HG03103 (cell line): ENCODE measurements at regions not wholly inside any gene's neighbourhood (a gene's known extent, or its start where the extent isn't known, plus 50 kb on each side); places are given as distances from the start of the nearest gene placed in this dataset.

Source experiments
- ATAC-seq: cut with Tn5 transposase; IDR thresholded peaks from one replicate; pipeline ENCODE4 v1.9.1; 2021; ENCODE audit warnings: low read depth; ENCODE audit not compliant: unreplicated experiment

- ATAC-seq = no peak
These were observed 163.1 kb downstream of the LRRC70 start for GRCh38 chr5:62741761-62742160.

DNA sequence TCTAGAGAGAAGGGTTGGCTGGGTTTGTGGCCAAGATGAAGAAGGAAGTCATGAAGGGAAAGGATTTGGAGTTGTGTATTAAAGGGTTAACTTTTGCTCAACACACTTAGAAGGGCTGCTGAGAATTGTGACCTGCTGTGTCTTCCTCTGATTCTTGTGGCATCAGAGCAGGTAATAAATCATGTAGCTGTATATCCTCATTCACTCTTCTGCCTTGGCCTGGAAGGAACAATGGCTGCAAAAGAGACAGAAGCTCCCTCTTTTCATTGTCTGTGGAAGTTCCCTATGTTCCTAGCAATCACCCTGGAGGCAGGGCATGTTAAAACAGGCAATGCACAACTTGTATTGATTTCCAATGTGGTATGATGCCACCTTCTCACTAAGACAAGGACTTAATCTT is 159.1 kb downstream of the LRRC70 start:
- no peak for ATAC-seq

GRCh38 chr5:62732677-62733121 is 154.1 kb downstream of the LRRC70 start:
- no peak for ATAC-seq

DNA sequence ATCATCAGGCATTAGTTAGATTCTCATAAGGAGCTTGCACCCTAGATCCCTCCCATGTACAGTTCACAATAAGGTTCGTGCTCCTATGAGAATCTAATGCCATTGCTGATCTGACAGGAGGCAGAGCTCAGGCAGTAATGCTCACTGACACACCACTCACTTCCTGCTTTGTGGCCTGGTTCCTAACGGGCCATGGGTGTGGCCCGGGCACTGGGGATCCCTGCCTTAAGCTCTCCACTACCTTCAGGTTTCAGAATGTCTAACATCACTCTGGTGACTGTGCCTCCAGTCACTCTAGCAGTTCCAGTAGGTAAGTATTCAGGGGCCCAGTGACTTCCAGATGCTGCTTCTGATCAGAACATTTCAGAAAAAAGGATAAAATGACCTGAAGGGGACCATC is 152.4 kb downstream of the LRRC70 start:
- no peak for ATAC-seq

GRCh38 chr5:62729675-62730074 is 151.1 kb downstream of the LRRC70 start:
- no peak for ATAC-seq

GRCh38 chr5:62727861-62728260 is 149.2 kb downstream of the LRRC70 start:
- no peak for ATAC-seq

DNA sequence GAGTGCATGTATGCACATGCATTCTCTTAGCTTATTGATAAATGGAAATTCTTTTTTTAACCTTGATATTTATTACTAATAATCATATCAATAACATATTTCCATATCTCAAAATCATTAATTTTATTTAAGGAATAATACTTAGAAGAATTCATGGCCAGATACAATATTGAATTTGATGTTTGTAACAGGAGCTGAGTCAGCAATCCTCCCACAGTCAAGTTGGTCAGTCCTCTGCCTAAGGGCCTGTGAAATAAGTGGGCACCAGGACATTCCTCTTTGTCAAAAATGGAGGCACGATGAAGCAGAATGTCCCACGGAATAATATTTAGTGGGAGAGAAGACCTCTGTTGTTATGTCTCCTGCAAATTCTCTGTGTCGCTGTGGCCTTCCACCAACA is 148.6 kb downstream of the LRRC70 start:
- no peak for ATAC-seq

GRCh38 chr5:62722360-62722759 is 143.7 kb downstream of the LRRC70 start:
- no peak for ATAC-seq

DNA sequence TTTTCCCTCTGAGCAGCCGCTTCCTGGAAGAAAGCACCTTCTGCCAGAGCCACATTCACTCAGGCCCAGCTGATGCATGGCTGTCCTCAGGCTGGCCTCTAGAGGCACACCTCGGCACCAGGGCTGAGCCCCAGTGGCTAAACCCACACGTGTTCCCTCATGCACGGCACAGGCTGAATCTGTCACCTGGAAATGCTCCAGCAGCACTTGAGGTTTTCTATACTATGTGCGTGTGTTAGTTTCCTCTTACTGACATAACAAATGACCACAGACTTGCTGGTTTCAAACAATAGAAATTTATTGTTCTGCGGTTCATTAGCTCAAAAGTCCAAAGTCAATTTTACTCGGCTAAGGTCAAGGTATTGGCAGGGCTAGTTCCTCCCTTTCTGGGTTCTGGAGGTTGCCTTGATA is 141.4 kb downstream of the LRRC70 start:
- peak; percentile 95 for ATAC-seq

DNA sequence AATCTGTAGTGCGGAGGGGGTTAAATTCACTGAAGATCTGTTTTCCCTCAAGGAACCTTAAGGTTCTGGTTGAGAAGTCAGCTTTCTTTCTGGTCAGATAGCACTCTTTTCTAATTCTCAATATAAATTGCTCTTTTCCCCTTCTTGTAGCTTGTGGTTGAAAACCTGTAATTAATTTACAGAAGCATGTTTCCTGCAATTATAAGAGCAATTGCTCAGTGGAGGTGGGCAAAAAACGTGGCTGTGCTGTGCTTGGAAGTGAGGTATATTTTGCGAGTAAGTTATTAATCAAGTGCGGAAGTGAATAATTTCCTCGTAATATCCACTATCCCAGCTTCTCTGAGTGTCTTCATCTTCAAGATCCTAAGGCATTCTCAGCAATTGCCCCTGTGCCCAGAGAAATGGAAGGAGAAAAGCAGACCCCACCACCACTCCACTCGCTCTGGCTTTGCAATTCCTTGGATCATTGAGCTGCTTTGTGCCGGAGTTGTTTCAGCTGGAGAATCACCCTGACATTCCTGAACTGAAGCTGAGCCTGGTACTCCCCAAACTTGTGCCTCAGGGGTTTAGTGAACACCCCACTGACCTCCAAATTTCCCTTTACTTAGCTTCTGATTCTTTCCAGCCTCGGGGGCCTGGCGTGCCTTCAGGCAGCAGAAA is 140.6 kb downstream of the LRRC70 start:
- no peak for ATAC-seq

GRCh38 chr5:62718324-62718723 is 139.7 kb downstream of the LRRC70 start:
- no peak for ATAC-seq

GRCh38 chr5:62717301-62717933 is 138.8 kb downstream of the LRRC70 start:
- ATAC-seq = no peak

DNA sequence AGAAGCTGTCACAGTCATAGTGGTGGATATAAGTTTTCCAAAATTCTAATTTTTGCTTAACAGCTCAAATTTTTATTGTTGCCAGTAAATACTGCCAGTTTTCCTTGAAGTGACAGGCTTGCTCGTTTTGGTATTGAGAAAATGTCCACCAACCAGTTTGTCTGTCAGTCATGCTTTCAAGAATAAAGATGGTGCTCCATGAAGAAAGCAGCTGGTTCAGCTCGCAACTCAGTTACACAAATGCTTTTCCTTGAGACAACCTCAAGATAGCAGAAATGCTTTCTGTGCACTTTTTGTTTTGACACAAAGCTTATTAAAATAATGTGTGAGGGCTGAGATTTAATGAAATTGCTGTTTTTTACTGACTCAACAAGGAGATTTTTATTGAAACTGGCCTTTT is 135.7 kb downstream of the LRRC70 start:
- no peak for ATAC-seq

- no peak for ATAC-seq
These were observed 130.1 kb downstream of the LRRC70 start for GRCh38 chr5:62708481-62709325.

- no peak for ATAC-seq
These were observed 128.9 kb downstream of the LRRC70 start for GRCh38 chr5:62707563-62707962.

DNA sequence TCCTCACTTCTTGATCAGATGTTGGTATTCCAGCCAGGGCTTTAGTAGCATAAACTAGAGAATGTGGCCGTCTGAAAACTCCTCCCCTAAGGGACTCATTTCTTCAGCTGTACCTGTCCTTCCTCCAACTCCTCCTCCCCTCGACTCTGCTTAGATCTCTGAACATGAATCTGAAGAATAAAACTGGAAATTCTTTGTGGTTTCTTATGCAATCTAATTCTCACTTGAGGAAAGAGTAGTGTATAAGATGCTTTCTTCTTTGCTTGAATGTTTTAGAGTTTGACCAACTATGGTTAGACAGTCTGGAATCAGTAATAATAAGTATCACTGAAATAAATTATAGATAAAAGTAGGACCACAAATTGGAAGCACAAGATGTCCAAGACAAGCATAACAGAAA is 128.5 kb downstream of the LRRC70 start:
- ATAC-seq = no peak

- ATAC-seq = no peak
These were observed 126.4 kb downstream of the LRRC70 start for GRCh38 chr5:62705022-62705421.

GRCh38 chr5:62702126-62702525 is 123.5 kb downstream of the LRRC70 start:
- no peak for ATAC-seq

GRCh38 chr5:62701036-62701435 is 122.4 kb downstream of the LRRC70 start:
- no peak for ATAC-seq

DNA sequence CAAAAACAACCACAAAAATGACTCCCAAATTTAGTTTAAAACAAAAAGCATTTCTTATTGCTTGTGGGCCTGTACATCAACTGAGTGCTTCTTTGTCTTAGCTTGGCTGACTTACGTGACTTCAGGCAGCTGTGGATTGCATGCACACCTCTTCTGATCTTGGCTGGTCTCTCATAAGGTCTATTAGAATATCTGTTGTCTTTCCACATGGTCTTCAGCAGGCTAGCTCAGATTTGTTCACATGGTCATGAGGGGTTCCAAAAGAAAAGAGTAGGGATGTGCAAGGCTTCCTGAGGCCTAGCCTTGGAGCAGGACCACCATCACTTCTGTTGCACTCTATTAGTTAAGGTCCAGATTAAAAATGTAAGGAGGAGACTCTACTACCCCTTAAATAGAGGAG is 120.1 kb downstream of the LRRC70 start:
- no peak for ATAC-seq

DNA sequence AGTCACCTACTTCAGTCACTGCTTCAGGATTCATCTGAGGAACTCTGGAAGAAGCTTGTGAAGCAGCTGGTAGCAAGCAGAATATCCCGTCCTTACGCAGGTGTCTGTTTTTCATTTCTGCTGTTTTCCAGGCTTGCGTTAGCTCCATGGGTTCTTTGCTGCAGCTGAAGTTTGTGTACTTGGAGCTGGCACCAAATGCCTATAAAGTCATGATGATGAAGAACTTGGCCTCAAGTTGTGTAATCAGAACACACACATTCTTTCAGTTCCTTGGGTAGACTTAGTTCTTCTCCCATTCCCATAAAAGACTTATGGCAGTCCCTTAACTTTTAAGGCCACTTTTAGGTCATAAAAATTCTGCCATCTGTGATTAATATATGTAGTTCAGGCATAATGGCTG is 116.7 kb downstream of the LRRC70 start:
- ATAC-seq = no peak
